CD4-positive, alpha-beta T cell treated with Interleukin-6 for 4 hours (primary cell): ENCODE measurements at regions not wholly inside any gene's neighbourhood (a gene's known extent, or its start where the extent isn't known, plus 50 kb on each side); places are given as distances from the start of the nearest gene placed in this dataset.

ENCODE experiments used
- DNase-seq: peaks from one replicate; pipeline ENCODE4 v3.0.0-alpha.2; 2020; ENCODE audit warnings: mixed read lengths

GRCh38 chr14:36083317-36083716 is 93.2 kb downstream of the PTCSC3 start:
- no peak for DNase-seq

DNA sequence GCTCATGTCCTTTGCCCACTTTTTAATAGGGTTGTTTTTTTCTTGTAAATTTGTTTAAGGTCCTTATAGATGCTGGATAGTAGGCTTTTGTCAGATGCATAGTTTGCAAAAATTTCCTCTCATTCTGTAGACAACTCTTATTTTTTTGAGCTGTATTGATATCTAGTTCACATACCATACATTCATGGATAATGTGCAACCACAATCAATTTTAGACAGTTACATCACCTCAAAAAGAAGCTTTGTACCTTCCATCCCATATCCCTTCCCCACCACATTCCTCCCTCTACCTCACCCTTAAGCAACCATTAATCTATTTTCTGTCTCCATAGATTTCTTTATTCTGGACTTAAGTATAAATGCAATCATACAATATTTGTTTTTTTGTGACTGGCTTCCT is 98.4 kb downstream of the PTCSC3 start:
- no peak for DNase-seq

GRCh38 chr14:36076197-36076596 is 100.3 kb downstream of the PTCSC3 start:
- no peak for DNase-seq

DNA sequence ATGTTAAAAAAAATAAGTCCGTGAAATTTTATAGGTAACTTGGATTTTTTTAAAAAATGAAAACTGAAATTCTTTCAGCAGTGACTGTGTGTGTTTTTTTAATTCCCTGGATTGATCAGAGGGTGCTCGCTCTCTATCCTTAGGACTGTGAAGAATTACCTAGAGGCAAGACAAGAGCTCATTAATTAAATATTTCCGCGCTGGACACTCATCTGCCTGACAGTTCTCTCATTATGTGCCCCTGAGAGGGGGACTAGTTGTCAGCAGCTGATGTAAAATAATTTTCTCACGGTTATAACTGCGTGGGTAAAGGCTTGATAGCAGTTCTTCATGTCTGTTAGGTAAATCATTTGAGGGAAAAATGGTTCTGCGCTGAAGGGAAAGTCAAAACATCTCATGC is 101.3 kb downstream of the PTCSC3 start:
- no peak for DNase-seq

DNA sequence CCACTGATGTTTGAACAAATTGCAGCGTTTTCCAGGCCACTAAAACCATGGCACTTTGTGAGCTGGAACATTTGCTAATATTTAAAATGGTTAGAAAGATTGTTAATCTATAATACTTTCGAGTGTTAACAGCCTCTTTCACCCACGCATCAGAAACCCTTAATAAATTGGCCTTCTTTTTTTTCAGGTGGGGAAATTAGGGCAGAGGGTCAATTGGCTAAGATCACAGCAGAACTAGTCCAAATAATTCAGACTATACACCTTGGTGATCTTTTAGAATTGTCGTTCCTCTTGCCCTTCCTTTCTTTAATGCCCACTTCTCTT is 105.8 kb downstream of the PTCSC3 start:
- no peak for DNase-seq

GRCh38 chr14:36070031-36070719 is 106.3 kb downstream of the PTCSC3 start:
- DNase-seq: no peak

- DNase-seq: peak; percentile 24
These were observed 107.0 kb downstream of the PTCSC3 start for GRCh38 chr14:36069535-36069900.

GRCh38 chr14:36068777-36069534 is 107.6 kb downstream of the PTCSC3 start:
- no peak for DNase-seq

- no peak for DNase-seq
These were observed 108.9 kb downstream of the PTCSC3 start for GRCh38 chr14:36067428-36068187.

DNA sequence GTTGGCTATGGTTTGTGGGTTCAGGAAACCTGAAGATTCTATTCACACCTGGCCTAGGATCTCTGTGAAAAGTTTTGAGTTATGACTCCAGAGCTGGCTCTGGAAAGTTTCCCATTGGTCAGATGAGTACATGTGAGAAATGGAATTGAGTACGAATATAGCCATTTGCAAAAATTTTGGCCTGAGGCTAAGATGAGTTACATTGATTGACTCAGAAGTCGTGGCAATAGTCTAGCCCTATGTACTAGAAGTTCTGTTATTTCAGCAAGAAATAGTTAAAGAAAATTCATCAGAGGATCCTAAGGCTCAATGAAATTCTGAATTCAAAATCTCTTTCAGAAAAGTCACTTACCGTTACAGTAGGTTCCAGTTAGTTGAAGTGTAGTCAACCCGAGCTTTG is 109.9 kb downstream of the PTCSC3 start:
- DNase-seq: no peak

- DNase-seq: no peak
These were observed 110.7 kb downstream of the PTCSC3 start for GRCh38 chr14:36065831-36066230.

DNA sequence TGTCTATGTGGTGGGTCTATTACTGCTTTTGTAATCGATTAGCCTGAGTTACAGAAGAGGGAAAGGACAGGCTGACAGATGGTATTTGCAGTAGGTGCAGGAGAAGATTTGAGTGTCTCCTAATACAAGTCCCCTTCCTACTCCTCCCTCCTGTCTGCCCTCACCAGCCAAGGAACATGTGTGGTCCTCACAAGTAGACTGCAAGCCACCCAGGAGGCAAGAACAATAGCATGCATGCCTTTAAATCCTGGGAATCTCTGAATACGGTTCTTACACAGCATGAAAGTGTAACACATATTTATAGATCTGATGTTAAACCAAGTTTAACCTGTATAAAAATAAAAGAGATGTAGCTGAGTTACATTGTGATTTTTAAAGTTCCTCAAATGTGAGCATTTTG is 117.0 kb downstream of the PTCSC3 start:
- DNase-seq: no peak

DNA sequence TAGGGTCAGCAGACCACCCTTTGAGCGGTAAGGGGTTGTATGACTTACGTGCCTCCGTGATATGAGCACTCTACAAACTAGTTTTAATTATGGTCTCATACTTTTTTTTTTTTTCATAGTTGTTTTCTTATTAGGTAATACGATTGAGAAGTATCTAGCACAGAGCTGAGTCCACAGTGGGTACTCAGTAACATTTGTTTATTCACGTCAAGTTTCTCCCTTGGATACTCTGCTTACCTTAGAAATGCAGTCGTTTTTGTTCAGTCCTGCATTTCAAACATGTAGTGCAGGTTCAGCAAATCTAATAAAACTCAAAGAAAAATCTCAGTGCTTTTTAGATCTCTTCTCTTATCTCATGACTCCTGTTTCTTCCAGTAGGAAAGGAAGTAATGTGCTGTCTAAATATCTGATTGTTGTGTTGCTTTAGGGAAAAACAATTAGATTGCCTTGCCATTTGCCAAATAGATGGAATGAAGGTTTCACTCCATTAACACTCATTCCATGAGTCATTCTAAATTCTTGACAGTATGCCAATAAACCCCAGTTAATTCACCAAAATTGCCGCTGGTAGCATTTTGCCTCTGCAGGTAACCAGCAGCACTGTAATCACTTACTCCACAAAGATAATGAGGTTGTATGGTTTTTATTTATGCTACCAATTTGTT is 118.9 kb downstream of the PTCSC3 start:
- DNase-seq: no peak

DNA sequence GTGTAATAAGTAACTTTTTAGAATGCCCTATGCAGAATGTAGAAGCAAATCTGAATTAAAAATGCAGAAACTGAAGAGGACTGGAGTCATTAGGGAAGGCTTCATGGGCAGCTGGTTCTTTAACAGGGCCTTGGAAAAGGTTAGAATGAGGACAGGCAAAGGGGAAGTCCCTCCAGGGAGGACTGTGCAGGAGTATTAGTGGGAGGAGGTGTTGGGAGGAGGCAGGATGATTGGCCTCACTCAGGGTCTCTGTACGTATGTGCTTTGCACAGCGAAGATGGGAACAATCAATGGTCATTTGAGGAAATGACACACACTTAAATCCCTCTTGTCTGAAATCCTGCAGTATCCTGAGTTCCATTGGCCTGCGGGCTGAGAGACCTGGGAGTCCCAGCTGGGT is 119.7 kb downstream of the PTCSC3 start:
- no peak for DNase-seq

DNA sequence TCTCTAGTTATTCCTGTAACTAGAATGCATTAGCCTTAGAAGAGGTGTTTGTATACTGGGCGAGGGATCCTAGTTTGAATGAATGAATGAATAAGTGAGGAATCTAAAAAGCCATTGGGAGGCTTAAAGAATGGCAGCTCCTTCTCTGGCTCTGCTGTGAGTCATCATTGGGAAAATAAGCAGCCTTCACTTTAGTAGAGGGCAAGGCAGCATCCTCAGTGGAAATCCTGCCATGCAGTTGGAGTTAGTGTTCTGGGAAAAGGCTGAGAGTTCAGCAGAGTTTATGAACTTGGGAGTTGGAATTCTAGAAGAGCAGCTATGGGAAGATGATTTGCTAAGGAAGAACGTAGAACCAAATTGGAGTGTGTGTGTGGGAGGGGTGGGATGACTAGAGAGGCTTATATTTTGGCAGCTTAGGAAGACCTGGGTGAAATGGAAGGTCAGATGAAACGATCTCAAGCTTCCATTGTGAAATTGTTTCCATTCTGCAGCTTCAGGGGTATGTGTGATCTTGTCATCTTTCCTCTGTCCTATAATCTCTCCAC is 120.8 kb downstream of the PTCSC3 start:
- no peak for DNase-seq

- DNase-seq: no peak
These were observed 121.5 kb downstream of the PTCSC3 start for GRCh38 chr14:36055052-36055378.

DNA sequence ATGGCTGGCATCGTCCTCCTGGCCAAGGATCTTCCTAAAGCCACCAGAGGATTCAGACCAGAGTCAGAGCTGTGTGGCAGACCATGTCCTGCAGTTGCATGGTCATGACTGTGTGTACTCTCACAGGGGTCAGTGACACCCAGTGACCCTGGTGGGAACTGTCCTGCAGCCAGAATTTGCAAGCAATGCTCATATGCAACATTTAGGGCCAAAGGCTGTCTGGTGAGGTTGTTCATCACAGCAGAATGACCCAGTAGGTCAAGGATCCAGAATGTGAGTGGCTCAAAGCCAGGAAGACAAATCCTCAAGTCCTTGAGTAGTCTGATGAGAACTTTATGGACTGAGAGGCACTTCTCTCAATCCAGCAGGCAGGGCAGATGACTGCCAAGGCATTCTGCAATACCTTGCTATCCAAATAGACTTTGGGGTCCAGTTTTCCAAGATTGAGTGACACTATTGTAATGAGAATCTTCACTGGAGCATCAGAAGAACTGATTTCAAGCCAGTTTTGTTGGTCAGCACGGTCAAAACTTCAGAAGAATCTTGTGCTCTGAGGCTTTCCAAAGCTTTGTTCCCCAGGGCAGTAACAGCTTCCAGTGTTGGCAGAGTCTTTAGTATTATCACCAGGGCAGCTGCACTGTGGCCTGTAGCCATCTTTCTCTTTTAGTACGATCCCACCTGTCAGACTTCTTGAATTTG is 122.0 kb downstream of the PTCSC3 start:
- DNase-seq: no peak

GRCh38 chr14:36052681-36053080 is 123.8 kb downstream of the PTCSC3 start:
- no peak for DNase-seq

GRCh38 chr14:36052063-36052462 is 124.5 kb downstream of the PTCSC3 start:
- no peak for DNase-seq

DNA sequence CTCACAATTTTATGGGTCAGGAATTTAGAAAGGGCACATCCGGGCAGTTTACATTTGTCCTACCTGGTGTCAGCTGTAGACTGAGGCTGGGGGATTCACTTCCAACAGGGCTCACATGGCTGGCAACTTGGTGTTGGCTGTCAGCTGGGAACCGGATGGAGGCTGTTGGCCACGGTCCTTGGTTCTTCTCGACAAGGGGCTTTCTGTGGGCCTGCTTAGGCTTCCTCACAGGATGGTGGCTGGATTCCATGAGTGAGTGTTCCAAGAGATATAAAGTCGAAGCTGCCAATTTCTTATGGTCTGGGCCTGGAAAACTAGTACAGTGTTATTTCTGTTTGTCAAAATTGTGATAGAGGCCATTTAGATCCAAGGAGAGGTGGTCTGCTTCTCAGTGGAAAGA is 127.9 kb downstream of the PTCSC3 start:
- DNase-seq: no peak

DNA sequence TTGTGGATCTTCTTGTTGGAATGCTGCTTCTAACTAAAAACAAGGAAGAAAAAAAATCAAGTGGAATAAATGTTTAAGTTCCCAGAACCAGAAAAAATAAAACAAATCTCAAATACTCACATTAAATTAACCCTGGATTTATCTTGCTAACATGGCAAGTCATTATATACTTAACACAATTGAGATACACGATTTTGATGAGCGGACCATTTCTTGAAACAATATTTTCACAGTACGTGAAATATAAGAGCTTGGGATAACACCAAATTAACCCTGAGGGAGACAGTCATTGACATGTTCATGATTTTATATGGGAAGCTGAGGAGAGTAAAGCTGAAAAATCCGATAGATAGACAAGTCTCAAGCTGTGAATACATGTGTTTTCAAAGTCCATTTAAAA is 128.6 kb downstream of the PTCSC3 start:
- DNase-seq: no peak

- DNase-seq: no peak
These were observed 140.8 kb downstream of the PTCSC3 start for GRCh38 chr14:36035675-36036074.

- no peak for DNase-seq
These were observed 147.9 kb downstream of the PTCSC3 start for GRCh38 chr14:36028665-36029064.
